ENCODE measurements at regions not wholly inside any gene's neighbourhood (a gene's known extent, or its start where the extent isn't known, plus 50 kb on each side); places are given as distances from the start of the nearest gene placed in this dataset.

DNA sequence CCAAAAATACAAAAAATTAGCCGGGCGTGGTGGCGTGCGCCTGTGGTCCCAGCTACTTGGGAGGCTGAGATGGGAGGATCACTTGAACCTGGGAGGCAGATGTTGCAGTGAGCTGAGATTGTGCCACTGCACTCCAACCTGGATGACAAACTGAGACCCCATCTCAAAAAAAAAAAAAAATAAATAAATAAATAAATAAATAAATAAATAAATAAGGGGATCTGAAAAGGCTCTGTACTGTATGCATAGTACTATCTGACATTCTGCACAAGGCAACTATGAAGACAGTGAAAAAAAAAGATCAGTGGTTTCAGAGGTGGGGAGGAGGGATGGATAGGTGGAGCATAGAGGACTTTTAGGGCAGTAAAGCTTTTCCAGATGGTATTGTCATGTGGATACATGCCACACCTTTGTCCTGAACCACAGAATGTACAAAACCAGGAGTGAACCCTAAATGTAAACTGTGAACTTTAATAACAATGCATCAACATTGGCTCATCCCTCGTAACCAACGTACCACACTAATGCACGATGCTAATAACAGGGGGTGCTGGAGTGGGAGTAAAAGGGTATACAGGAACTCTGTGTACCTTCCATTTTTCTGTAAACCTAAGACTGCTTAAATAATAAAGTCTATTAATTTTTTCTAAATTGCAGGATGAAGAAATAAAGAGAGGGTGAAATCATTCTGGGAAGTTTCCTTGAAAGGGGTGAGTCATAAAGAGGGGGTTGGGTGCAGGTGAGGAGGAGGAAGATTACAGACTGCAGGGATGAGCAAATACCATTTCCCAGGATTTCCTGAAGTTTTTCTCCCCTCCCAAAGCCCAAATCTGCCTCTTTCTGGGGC is 155.8 kb upstream of the SDK2 start:
- no peak for DNase-seq (ENCODE audit: low read depth)
- no peak overlapping the region for H3K4me3 ChIP-seq (ENCODE audit: low read depth, low read length)

DNA sequence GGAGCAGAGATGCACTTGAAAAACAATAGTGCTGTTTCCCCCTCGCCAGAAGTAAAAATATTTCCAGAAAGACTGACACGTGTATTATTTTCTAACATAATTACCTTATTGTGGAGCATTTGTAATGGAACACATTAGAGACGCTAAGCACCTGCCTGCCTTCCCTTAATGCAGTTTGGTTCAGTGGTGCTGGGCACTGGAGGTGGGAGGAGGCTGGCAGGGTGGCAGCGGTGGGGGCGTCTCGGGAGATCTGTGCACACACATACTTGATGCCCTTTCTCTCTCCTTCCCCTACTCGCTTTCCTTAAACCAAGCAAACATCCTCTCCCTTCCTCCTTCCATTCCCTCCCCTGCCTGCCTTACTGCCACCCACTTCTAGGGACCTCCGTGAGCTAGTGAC is 156.6 kb upstream of the SDK2 start:
- TF ChIP-seq, protein P1, sequence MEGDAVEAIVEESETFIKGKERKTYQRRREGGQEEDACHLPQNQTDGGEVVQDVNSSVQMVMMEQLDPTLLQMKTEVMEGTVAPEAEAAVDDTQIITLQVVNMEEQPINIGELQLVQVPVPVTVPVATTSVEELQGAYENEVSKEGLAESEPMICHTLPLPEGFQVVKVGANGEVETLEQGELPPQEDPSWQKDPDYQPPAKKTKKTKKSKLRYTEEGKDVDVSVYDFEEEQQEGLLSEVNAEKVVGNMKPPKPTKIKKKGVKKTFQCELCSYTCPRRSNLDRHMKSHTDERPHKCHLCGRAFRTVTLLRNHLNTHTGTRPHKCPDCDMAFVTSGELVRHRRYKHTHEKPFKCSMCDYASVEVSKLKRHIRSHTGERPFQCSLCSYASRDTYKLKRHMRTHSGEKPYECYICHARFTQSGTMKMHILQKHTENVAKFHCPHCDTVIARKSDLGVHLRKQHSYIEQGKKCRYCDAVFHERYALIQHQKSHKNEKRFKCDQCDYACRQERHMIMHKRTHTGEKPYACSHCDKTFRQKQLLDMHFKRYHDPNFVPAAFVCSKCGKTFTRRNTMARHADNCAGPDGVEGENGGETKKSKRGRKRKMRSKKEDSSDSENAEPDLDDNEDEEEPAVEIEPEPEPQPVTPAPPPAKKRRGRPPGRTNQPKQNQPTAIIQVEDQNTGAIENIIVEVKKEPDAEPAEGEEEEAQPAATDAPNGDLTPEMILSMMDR (IDR thresholded peaks at IDR 0.05; ENCODE audit: insufficient read depth, low read depth, low read length, missing control alignments): no peak
- H3K4me3 ChIP-seq (ENCODE audit: low read depth, low read length): no peak overlapping the region
- no peak for DNase-seq (ENCODE audit: low read depth)

More for the DNA sequence above, 155.8 kb upstream of the SDK2 start:
- TF ChIP-seq, protein P1 (IDR thresholded peaks at IDR 0.05; ENCODE audit: insufficient read depth, low read depth, low read length, missing control alignments): no peak

DNA sequence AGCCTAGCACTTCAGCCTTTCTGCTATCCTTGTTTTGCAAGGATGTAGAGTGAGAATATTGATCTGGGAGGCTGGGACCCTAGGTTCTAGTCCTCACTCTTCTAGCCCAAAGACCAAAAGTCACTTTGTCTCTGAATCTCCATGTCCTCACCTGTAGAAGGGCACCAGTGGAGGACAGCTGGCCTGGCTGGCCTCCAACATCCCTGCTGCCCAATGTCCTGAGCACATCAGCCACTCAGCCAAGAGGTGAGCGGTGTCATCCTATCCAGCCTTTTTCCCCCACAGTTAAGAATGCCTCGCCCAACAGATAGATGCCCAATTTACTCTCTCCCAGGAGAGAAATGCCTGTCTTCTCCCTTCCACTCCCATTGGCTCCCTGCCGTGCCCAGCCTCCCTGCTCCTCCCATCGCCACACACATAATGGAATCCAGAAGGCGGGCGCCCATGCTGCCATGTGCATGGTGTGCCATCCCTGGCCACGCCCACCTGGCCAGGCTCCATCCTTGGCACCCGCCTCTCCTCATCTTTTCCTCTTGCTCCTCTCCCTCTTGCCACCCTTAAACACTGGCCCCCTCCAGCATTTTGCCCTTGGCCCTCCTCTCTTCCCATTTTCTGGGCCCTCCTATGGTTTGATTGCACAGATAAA is 157.3 kb upstream of the SDK2 start:
- DNase-seq (ENCODE audit: low read depth): no peak
- H3K4me3 ChIP-seq (ENCODE audit: low read depth, low read length): no peak overlapping the region
- TF ChIP-seq, protein P1 (IDR thresholded peaks at IDR 0.05; ENCODE audit: insufficient read depth, low read depth, low read length, missing control alignments): no peak

DNA sequence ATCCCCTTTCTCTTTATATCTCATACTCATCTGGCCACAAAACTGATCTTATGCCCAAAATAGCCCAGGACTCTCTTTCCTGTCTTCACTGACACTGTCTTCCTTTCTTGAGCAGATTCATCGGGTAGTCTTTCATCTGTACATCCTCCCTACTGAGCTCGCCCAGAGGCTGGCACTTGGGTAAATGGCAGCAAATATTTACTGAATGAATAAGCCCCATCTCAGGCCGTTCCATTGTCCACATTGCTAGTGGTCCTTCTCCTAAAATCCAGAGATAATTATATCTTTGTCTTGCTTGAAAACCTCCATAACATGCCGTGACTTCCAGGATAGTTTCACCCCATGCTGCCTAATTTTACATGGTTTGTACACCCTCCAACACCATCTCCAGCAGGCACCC is 158.1 kb upstream of the SDK2 start:
- DNase-seq (ENCODE audit: low read depth): no peak
- no peak overlapping the region for H3K4me3 ChIP-seq (ENCODE audit: low read depth, low read length)
- TF ChIP-seq, protein P1 (IDR thresholded peaks at IDR 0.05; ENCODE audit: insufficient read depth, low read depth, low read length, missing control alignments): no peak

DNA sequence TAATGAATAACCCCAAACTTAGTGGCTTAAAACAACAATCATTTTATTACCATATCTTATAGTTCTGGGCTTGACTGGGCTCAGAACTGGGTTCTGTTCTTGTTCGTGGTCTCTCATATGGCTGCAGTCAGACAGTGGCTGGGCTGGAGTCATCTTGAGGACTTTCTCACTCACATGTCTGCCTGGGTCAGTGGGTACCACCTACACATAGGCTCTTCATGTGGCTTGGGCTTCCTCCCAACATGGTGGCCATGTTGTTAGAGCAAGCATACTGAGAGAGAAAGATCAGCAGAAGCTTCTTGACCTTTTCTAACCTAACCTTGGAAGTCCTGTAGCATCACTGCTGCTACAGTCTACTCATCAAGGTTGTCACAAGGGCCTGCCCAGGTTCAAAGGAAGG is 158.6 kb upstream of the SDK2 start:
- DNase-seq (ENCODE audit: low read depth): no peak
- H3K4me3 ChIP-seq (ENCODE audit: low read depth, low read length): no peak overlapping the region
- TF ChIP-seq, protein P1 (IDR thresholded peaks at IDR 0.05; ENCODE audit: insufficient read depth, low read depth, low read length, missing control alignments): no peak

DNA sequence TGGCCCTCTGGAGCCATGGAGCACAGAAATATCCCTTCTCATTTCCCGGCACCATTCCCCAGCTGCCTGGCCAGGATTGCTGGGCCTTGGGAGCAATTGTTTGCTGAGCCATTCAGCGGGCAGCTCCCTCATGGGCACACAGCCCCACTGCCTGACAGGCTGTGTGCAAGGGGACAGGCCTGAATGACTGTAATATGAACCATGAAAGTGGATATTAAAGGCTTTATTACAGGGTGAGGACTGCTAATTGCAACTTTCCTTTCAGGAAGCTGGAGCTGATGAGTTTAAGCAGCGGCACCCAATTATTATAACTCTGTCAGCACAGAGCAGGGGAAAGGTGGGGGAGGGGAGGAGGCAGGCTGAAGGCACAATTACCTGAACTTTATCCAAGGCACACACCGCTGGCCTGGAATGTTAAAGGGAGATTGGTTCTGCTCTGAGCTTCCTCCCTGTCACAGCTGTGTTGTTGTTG is 159.8 kb upstream of the SDK2 start:
- TF ChIP-seq, protein P1 (IDR thresholded peaks at IDR 0.05; ENCODE audit: insufficient read depth, low read depth, low read length, missing control alignments): no peak
- DNase-seq (ENCODE audit: low read depth): no peak

More for the DNA sequence above, 159.8 kb upstream of the SDK2 start:
- no peak overlapping the region for H3K4me3 ChIP-seq (ENCODE audit: low read depth, low read length)

All from GM12865 (cell line).